DOHH2 (cell line): ENCODE measurements at regions not wholly inside any gene's neighbourhood (a gene's known extent, or its start where the extent isn't known, plus 50 kb on each side); places are given as distances from the start of the nearest gene placed in this dataset.

Source experiments
- EZH2phosphoT487 ChIP-seq: fragments of 200-600 bp; sonication (generic); IDR thresholded peaks from 2 replicates; pipeline ENCODE4 v1.6.1; 2017; ENCODE audit warnings: borderline replicate concordance, mild to moderate bottlenecking, antibody characterized with exemption, low read length, moderate library complexity, mixed read lengths
- TF ChIP-seq, protein P1 (sequence below): fragments of 200-600 bp; sonication (generic); IDR thresholded peaks from one replicate; pipeline ENCODE4 v1.5.1; 2014; ENCODE audit warnings: antibody characterized with exemption, mild to moderate bottlenecking, low read depth, low read length; ENCODE audit not compliant: poor library complexity, severe bottlenecking

DNA sequence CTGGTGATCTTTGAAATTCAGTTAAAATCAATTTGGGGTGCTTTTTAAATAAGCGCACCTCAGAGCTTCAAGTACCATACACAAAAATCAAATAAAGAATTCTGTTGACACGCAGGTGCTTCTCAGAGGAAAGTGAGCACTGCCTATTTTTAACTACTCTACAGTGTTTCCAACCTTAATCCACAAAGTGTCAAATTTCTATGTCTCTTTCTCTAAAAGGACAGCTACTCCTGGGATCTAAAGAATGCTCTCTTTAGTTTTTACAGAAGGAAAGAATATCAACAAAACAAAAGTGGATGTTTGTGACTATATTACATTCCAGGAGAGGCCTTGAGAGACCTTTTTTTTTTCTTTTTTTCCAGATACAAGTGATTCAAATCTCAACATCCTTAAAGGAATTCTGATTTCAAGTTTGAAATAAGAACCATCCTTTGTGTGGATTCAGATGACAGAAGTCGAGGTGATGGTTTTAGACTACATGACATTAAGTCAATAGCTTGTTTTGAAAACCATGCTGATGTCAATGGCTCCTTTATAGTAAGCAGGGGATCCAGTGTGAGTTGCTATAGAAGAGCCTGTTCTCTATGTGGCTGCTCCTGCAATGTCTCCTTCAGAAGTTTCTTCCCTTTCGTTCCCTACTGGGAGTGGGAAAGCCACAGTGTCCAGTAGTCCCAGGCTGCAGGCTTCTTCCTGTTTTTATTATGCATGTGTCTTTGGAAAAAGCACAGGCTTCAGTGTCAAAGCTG is 67.2 kb upstream of the DEFB112 start:
- TF ChIP-seq, protein P1, sequence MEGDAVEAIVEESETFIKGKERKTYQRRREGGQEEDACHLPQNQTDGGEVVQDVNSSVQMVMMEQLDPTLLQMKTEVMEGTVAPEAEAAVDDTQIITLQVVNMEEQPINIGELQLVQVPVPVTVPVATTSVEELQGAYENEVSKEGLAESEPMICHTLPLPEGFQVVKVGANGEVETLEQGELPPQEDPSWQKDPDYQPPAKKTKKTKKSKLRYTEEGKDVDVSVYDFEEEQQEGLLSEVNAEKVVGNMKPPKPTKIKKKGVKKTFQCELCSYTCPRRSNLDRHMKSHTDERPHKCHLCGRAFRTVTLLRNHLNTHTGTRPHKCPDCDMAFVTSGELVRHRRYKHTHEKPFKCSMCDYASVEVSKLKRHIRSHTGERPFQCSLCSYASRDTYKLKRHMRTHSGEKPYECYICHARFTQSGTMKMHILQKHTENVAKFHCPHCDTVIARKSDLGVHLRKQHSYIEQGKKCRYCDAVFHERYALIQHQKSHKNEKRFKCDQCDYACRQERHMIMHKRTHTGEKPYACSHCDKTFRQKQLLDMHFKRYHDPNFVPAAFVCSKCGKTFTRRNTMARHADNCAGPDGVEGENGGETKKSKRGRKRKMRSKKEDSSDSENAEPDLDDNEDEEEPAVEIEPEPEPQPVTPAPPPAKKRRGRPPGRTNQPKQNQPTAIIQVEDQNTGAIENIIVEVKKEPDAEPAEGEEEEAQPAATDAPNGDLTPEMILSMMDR = no peak
- TF ChIP-seq EZH2phosphoT487 = no peak
